ENCODE measurements at regions not wholly inside any gene's neighbourhood (a gene's known extent, or its start where the extent isn't known, plus 50 kb on each side); places are given as distances from the start of the nearest gene placed in this dataset.

DNA sequence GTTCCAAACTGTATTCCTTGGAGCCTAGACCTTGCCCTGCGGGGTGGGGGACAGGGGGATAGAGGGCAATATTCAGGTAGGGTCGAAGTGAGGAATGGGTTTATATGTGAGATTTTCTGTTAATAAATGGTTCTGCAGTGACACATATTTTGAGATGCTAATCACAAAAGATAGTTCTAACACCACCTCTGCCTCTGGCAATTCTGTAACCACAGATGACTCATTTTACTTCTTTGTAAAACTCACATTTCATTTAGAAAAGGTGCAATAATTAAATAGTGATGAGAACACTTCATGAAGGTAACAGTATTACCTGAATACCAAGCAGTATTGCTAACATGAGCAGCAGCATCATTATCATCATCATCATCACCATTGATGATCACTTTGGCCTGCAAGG lies 306.6 kb downstream of the SUCLG1 start:
- Histone ChIP-seq H3K27me3 (ENCODE audit: insufficient read depth, low read length, poor library complexity, severe bottlenecking) (no peaks in the 10 kb centered on the region), H3K9me2 (replicated peaks; ENCODE audit: low read depth, low read length) (no peaks in the 10 kb centered on the region), H2AFZ (ENCODE audit: low read length) (no peak overlapping the region), H3K79me2 (ENCODE audit: insufficient read depth, low read length) (no peaks in the 10 kb centered on the region), H3K4me3 (ENCODE audit: low read length, poor library complexity, severe bottlenecking) (no peak overlapping the region), H4K20me1 (ENCODE audit: insufficient read depth, low read length, poor library complexity, severe bottlenecking) (no peaks in the 10 kb centered on the region), H3K4me1 (ENCODE audit: insufficient read depth, low read length, poor library complexity, severe bottlenecking) (no peaks in the 10 kb centered on the region), H3K9me3 (ENCODE audit: insufficient read depth, low read depth, low read length) (no peaks in the 10 kb centered on the region), H3K9ac (ENCODE audit: low read depth, low read length, poor library complexity, severe bottlenecking) (no peak overlapping the region), H3F3A (ENCODE audit: low read depth) (no peaks in the 10 kb centered on the region), H3K36me3 (ENCODE audit: insufficient read depth, low read length) (no peaks in the 10 kb centered on the region), H3K4me2 (ENCODE audit: low read depth, low read length, poor library complexity, severe bottlenecking) (no peak overlapping the region)
- TF ChIP-seq, protein P1, sequence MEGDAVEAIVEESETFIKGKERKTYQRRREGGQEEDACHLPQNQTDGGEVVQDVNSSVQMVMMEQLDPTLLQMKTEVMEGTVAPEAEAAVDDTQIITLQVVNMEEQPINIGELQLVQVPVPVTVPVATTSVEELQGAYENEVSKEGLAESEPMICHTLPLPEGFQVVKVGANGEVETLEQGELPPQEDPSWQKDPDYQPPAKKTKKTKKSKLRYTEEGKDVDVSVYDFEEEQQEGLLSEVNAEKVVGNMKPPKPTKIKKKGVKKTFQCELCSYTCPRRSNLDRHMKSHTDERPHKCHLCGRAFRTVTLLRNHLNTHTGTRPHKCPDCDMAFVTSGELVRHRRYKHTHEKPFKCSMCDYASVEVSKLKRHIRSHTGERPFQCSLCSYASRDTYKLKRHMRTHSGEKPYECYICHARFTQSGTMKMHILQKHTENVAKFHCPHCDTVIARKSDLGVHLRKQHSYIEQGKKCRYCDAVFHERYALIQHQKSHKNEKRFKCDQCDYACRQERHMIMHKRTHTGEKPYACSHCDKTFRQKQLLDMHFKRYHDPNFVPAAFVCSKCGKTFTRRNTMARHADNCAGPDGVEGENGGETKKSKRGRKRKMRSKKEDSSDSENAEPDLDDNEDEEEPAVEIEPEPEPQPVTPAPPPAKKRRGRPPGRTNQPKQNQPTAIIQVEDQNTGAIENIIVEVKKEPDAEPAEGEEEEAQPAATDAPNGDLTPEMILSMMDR (conservative IDR thresholded peaks at IDR 0.05; ENCODE audit: low read length): no peak
- TF ChIP-seq EZH2phosphoT487 (IDR thresholded peaks at IDR 0.05; ENCODE audit: borderline replicate concordance): no peak

DNA sequence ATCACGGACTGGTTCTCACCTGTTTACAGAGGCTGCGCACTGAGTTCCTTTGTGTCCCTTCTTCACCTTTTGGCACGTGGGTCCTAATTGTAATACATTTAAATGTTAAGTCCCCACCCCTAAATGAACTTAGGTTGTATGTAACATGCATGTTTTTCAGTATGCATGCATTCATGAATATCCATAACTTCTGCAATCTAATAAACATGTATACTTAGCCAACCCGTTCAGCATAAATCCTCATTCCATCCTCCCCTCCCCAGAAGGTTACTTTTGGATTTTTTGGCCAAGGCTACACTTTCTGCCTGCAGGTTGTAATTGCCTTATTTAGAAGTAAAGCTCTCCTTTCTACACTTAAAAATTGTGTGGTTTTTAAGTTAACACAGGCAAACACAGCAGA lies 314.7 kb downstream of the SUCLG1 start:
- Histone ChIP-seq H3K9me2 (replicated peaks; ENCODE audit: low read depth, low read length) (no peaks in the 10 kb centered on the region), H3K9ac (ENCODE audit: low read depth, low read length, poor library complexity, severe bottlenecking) (no peak overlapping the region)

DNA sequence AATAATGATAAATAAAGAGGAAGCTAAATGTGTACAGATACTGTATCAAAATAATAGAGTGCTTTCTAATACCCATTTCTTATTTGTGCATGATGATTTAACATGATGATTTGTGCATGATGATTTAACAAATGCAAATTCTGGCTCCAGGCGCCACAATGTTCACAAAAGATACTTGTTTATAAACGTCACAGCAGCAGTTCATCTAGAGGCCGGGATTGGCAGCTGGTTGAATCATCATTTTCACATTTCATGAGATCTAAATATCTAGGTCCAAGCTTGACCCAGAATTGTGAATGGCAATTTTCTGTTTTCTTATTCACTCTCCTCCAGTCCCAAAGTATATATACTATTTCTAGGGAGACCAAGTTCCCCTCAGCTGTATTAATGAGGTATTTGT lies 322.0 kb downstream of the SUCLG1 start:
- Histone ChIP-seq H3K9ac (ENCODE audit: low read depth, low read length, poor library complexity, severe bottlenecking) (no peak overlapping the region), H3K9me2 (replicated peaks; ENCODE audit: low read depth, low read length) (no peaks in the 10 kb centered on the region), H3K27me3 (ENCODE audit: insufficient read depth, low read length, poor library complexity, severe bottlenecking) (no peaks in the 10 kb centered on the region), H3K9me3 (ENCODE audit: insufficient read depth, low read depth, low read length) (no peaks in the 10 kb centered on the region), H3F3A (ENCODE audit: low read depth) (no peaks in the 10 kb centered on the region), H3K4me3 (ENCODE audit: low read length, poor library complexity, severe bottlenecking) (no peak overlapping the region), H4K20me1 (ENCODE audit: insufficient read depth, low read length, poor library complexity, severe bottlenecking) (no peaks in the 10 kb centered on the region), H3K4me1 (ENCODE audit: insufficient read depth, low read length, poor library complexity, severe bottlenecking) (no peaks in the 10 kb centered on the region), H3K79me2 (ENCODE audit: insufficient read depth, low read length) (no peaks in the 10 kb centered on the region), H2AFZ (ENCODE audit: low read length) (no peak overlapping the region), H3K4me2 (ENCODE audit: low read depth, low read length, poor library complexity, severe bottlenecking) (no peak overlapping the region), H3K36me3 (ENCODE audit: insufficient read depth, low read length) (no peaks in the 10 kb centered on the region)
- TF ChIP-seq, protein P1 (conservative IDR thresholded peaks at IDR 0.05; ENCODE audit: low read length): no peak
- no peak for TF ChIP-seq EZH2phosphoT487 (IDR thresholded peaks at IDR 0.05; ENCODE audit: borderline replicate concordance)

More for the DNA sequence above, 314.7 kb downstream of the SUCLG1 start:
- Histone ChIP-seq H3K9me3 (ENCODE audit: insufficient read depth, low read depth, low read length) (no peaks in the 10 kb centered on the region), H3K4me3 (ENCODE audit: low read length, poor library complexity, severe bottlenecking) (no peak overlapping the region), H3F3A (ENCODE audit: low read depth) (no peaks in the 10 kb centered on the region), H3K27me3 (ENCODE audit: insufficient read depth, low read length, poor library complexity, severe bottlenecking) (no peaks in the 10 kb centered on the region), H3K4me2 (ENCODE audit: low read depth, low read length, poor library complexity, severe bottlenecking) (no peak overlapping the region), H3K79me2 (ENCODE audit: insufficient read depth, low read length) (no peaks in the 10 kb centered on the region), H2AFZ (ENCODE audit: low read length) (no peak overlapping the region), H4K20me1 (ENCODE audit: insufficient read depth, low read length, poor library complexity, severe bottlenecking) (no peaks in the 10 kb centered on the region), H3K36me3 (ENCODE audit: insufficient read depth, low read length) (no peaks in the 10 kb centered on the region), H3K4me1 (ENCODE audit: insufficient read depth, low read length, poor library complexity, severe bottlenecking) (no peaks in the 10 kb centered on the region)
- TF ChIP-seq, protein P1 (conservative IDR thresholded peaks at IDR 0.05; ENCODE audit: low read length): no peak
- no peak for TF ChIP-seq EZH2phosphoT487 (IDR thresholded peaks at IDR 0.05; ENCODE audit: borderline replicate concordance)

Measured in Loucy (cell line).